ENCODE measurements at regions not wholly inside any gene's neighbourhood (a gene's known extent, or its start where the extent isn't known, plus 50 kb on each side); places are given as distances from the start of the nearest gene placed in this dataset.

- TF ChIP-seq CTCF (IDR thresholded peaks at IDR 0.05; ENCODE audit: low read depth, low read length) = no peak
- POLR2A ChIA-PET = no interaction called here
- CTCF ChIA-PET = no interaction called here
- no peak overlapping the region for H3K27ac ChIP-seq (ENCODE audit: low read depth, low read length)
- no peak overlapping the region for H3K4me3 ChIP-seq (ENCODE audit: low read depth, low read length)
- peaks cover 2% of the 10 kb centered on the region for H3K27me3 ChIP-seq (ENCODE audit: control insufficient read depth, insufficient read depth, low read length)
- no peak for DNase-seq (ENCODE audit: low read depth, low spot score)
- H3K9me3 ChIP-seq (ENCODE audit: control insufficient read depth, insufficient read depth, low read length) = no peaks in the 10 kb centered on the region
Observed at GRCh38 chr19:31531326-31531725, 182.1 kb upstream of the TSHZ3 start.

- Histone ChIP-seq H3K4me3 (ENCODE audit: low read depth, low read length) (no peak overlapping the region), H3K27me3 (ENCODE audit: control insufficient read depth, insufficient read depth, low read length) (no peaks in the 10 kb centered on the region), H3K27ac (ENCODE audit: low read depth, low read length) (no peak overlapping the region), H3K9me3 (ENCODE audit: control insufficient read depth, insufficient read depth, low read length) (no peaks in the 10 kb centered on the region)
- no peak for DNase-seq (ENCODE audit: low read depth, low spot score)
- CTCF ChIA-PET = no interaction called here
- no peak for TF ChIP-seq CTCF (IDR thresholded peaks at IDR 0.05; ENCODE audit: low read depth, low read length)
- POLR2A ChIA-PET = no interaction called here
Observed at GRCh38 chr19:31532034-31532433, 182.8 kb upstream of the TSHZ3 start.

GRCh38 chr19:31533114-31533513, 183.9 kb upstream of the TSHZ3 start:
- TF ChIP-seq CTCF (IDR thresholded peaks at IDR 0.05; ENCODE audit: low read depth, low read length) = no peak
- no peak overlapping the region for H3K4me3 ChIP-seq (ENCODE audit: low read depth, low read length)
- CTCF ChIA-PET = no interaction called here
- H3K9me3 ChIP-seq (ENCODE audit: control insufficient read depth, insufficient read depth, low read length) = no peaks in the 10 kb centered on the region
- no peak for DNase-seq (ENCODE audit: low read depth, low spot score)
- H3K27ac ChIP-seq (ENCODE audit: low read depth, low read length) = no peak overlapping the region
- H3K27me3 ChIP-seq (ENCODE audit: control insufficient read depth, insufficient read depth, low read length) = no peaks in the 10 kb centered on the region
- POLR2A ChIA-PET = no interaction called here

GRCh38 chr19:31534231-31534630, 185.0 kb upstream of the TSHZ3 start:
- H3K9me3 ChIP-seq (ENCODE audit: control insufficient read depth, insufficient read depth, low read length) = no peaks in the 10 kb centered on the region
- H3K27ac ChIP-seq (ENCODE audit: low read depth, low read length) = no peak overlapping the region
- no peak for TF ChIP-seq CTCF (IDR thresholded peaks at IDR 0.05; ENCODE audit: low read depth, low read length)
- POLR2A ChIA-PET = no interaction called here
- H3K27me3 ChIP-seq (ENCODE audit: control insufficient read depth, insufficient read depth, low read length) = no peaks in the 10 kb centered on the region
- CTCF ChIA-PET = interaction anchor here (0.9 kb wide), 1 partner anchor 159 kb away, joined by 3 read pairs; no protein-coding TSS in a partner anchor
- H3K4me3 ChIP-seq (ENCODE audit: low read depth, low read length) = no peak overlapping the region
- no peak for DNase-seq (ENCODE audit: low read depth, low spot score)

GRCh38 chr19:31534786-31535657, 185.8 kb upstream of the TSHZ3 start:
- no peaks in the 10 kb centered on the region for H3K9me3 ChIP-seq (ENCODE audit: control insufficient read depth, insufficient read depth, low read length)
- ChIA-PET POLR2A (no interaction called here), CTCF (interaction anchor here (0.9 kb wide), 1 partner anchor 159 kb away, joined by 3 read pairs; no protein-coding TSS in a partner anchor)
- H3K27ac ChIP-seq (ENCODE audit: low read depth, low read length) = no peak overlapping the region
- no peak for TF ChIP-seq CTCF (IDR thresholded peaks at IDR 0.05; ENCODE audit: low read depth, low read length)
- no peak for DNase-seq (ENCODE audit: low read depth, low spot score)
- H3K27me3 ChIP-seq (ENCODE audit: control insufficient read depth, insufficient read depth, low read length) = no peaks in the 10 kb centered on the region
- H3K4me3 ChIP-seq (ENCODE audit: low read depth, low read length) = no peak overlapping the region

All from AG04450 (cell line).